HEK293 (cell line): ENCODE measurements at regions not wholly inside any gene's neighbourhood (a gene's known extent, or its start where the extent isn't known, plus 50 kb on each side); places are given as distances from the start of the nearest gene placed in this dataset.

Source experiments
- CTCF ChIA-PET: fragments of 350-600 bp; formaldehyde crosslinking; extraction: SDS; loops from one replicate; lab custom pipeline; 2021; ENCODE audit warnings: antibody characterized with exemption; lab: Yijun Ruan, JAX
- POLR2A ChIA-PET: fragments of 300-600 bp; formaldehyde crosslinking; extraction: SDS; loops from one replicate; lab custom pipeline; 2020; ENCODE audit warnings: antibody characterized with exemption, inconsistent platforms; lab: Yijun Ruan, JAX
- H3K27ac ChIP-seq: fragments of 200-500 bp; sonication (Bioruptor generic); 2 replicates; pipeline ENCODE4 v1.5.1; 2014; ENCODE audit warnings: low read depth, low read length, control low read depth, inconsistent platforms; ENCODE audit errors: extremely low read depth
- H3K36me3 ChIP-seq, 2 experiments: fragments of 200-500 bp in 1 of 2; sonication (Bioruptor generic) in 1 of 2; 1 replicate in 1 of 2; 2 replicates in 1 of 2; pipeline ENCODE4 v1.5.1; 2014 to 2017; ENCODE audit warnings: inconsistent platforms in 2 of 2, low read length in 2 of 2; ENCODE audit not compliant: control insufficient read depth in 2 of 2, insufficient read depth in 1 of 2
- H3K4me1 ChIP-seq: fragments of 200-500 bp; sonication (Bioruptor generic); 2 replicates; pipeline ENCODE4 v1.5.1; 2014; ENCODE audit warnings: mild to moderate bottlenecking, low read length, inconsistent platforms; ENCODE audit not compliant: control insufficient read depth, insufficient read depth
- H3K4me3 ChIP-seq: 2 replicates; pipeline ENCODE4 v1.5.1; 2011; ENCODE audit warnings: low read depth, mild to moderate bottlenecking, control low read depth, low read length, moderate library complexity
- H3K9me3 ChIP-seq: fragments of 200-500 bp; sonication (Bioruptor generic); 2 replicates; pipeline ENCODE4 v1.5.1; 2014; ENCODE audit warnings: low read depth, low read length, inconsistent platforms; ENCODE audit not compliant: control insufficient read depth, insufficient read depth
- FEZF1 ChIP-seq: fragments of 450-650 bp; formaldehyde crosslinking; IDR thresholded peaks from 2 replicates; pipeline ENCODE4 v1.5.1; 2016; ENCODE audit warnings: missing biosample characterization, missing genetic modification characterization
- OVOL3 ChIP-seq: fragments of 450-650 bp; formaldehyde crosslinking; IDR thresholded peaks from 2 replicates; pipeline ENCODE4 v1.5.1; 2016; ENCODE audit warnings: missing biosample characterization, missing genetic modification characterization
- PATZ1 ChIP-seq: fragments of 450-650 bp; formaldehyde crosslinking; IDR thresholded peaks from 2 replicates; pipeline ENCODE4 v1.5.1; 2016; ENCODE audit warnings: missing biosample characterization, missing genetic modification characterization
- PBX3 ChIP-seq: sonication (generic); formaldehyde crosslinking; IDR thresholded peaks from 2 replicates; pipeline ENCODE4 v1.8.1; 2022; ENCODE audit warnings: mild to moderate bottlenecking, moderate library complexity, missing genetic modification reagents
- SALL2 ChIP-seq: fragments of 450-650 bp; formaldehyde crosslinking; IDR thresholded peaks from 2 replicates; pipeline ENCODE4 v1.5.0; 2017; ENCODE audit warnings: missing biosample characterization, mild to moderate bottlenecking, missing genetic modification characterization, borderline replicate concordance
- SP2 ChIP-seq: fragments of 450-650 bp; formaldehyde crosslinking; IDR thresholded peaks from 2 replicates; pipeline ENCODE4 v1.5.1; 2016; ENCODE audit warnings: missing biosample characterization, missing genetic modification characterization
- SP7 ChIP-seq: fragments of 450-650 bp; formaldehyde crosslinking; IDR thresholded peaks from 2 replicates; pipeline ENCODE4 v1.5.1; 2016; ENCODE audit warnings: missing biosample characterization, missing genetic modification characterization
- ZBTB6 ChIP-seq: fragments of 450-650 bp; formaldehyde crosslinking; IDR thresholded peaks from 2 replicates; pipeline ENCODE4 v1.5.1; 2017; ENCODE audit warnings: missing biosample characterization, missing genetic modification characterization
- ZFP3 ChIP-seq: fragments of 450-650 bp; formaldehyde crosslinking; IDR thresholded peaks from 2 replicates; pipeline ENCODE4 v1.5.1; 2016; ENCODE audit warnings: low read depth, missing biosample characterization, missing genetic modification characterization
- ZNF214 ChIP-seq: fragments of 450-650 bp; formaldehyde crosslinking; IDR thresholded peaks from 2 replicates; pipeline ENCODE4 v1.5.1; 2017; ENCODE audit warnings: missing biosample characterization, mild to moderate bottlenecking, missing genetic modification characterization, borderline replicate concordance
- ZNF341 ChIP-seq: fragments of 450-650 bp; formaldehyde crosslinking; IDR thresholded peaks from 2 replicates; pipeline ENCODE4; 2016; ENCODE audit warnings: low read depth, missing biosample characterization, missing genetic modification characterization
- ZNF398 ChIP-seq: fragments of 450-650 bp; formaldehyde crosslinking; IDR thresholded peaks from 2 replicates; pipeline ENCODE4 v1.5.1; 2017; ENCODE audit warnings: missing biosample characterization, missing genetic modification characterization
- ZNF416 ChIP-seq: fragments of 450-650 bp; formaldehyde crosslinking; IDR thresholded peaks from 2 replicates; pipeline ENCODE4 v1.5.1; 2016; ENCODE audit warnings: missing biosample characterization, missing genetic modification characterization
- ZNF426 ChIP-seq: fragments of 450-650 bp; formaldehyde crosslinking; IDR thresholded peaks from 2 replicates; pipeline ENCODE4 v1.5.1; 2017; ENCODE audit warnings: missing biosample characterization, missing genetic modification characterization, mild to moderate bottlenecking, inconsistent platforms, moderate library complexity
- ZNF48 ChIP-seq: fragments of 450-650 bp; formaldehyde crosslinking; IDR thresholded peaks from 2 replicates; pipeline ENCODE4 v1.5.1; 2016; ENCODE audit warnings: missing biosample characterization, missing genetic modification characterization
- ZNF558 ChIP-seq: fragments of 450-650 bp; formaldehyde crosslinking; IDR thresholded peaks from 2 replicates; pipeline ENCODE4 v1.5.1; 2016; ENCODE audit warnings: missing biosample characterization, missing genetic modification characterization
- ZNF610 ChIP-seq: fragments of 450-650 bp; formaldehyde crosslinking; IDR thresholded peaks from 2 replicates; pipeline ENCODE4 v1.5.1; 2016; ENCODE audit warnings: missing biosample characterization, missing genetic modification characterization, borderline replicate concordance
- ZNF629 ChIP-seq: fragments of 450-650 bp; formaldehyde crosslinking; IDR thresholded peaks from 2 replicates; pipeline ENCODE4 v1.5.1; 2017; ENCODE audit warnings: missing biosample characterization, missing genetic modification characterization
- ZNF660 ChIP-seq: fragments of 450-650 bp; IDR thresholded peaks from 2 replicates; pipeline ENCODE4 v1.5.1; 2018; ENCODE audit warnings: missing biosample characterization, mild to moderate bottlenecking, missing genetic modification characterization
- ZNF692 ChIP-seq: fragments of 450-650 bp; formaldehyde crosslinking; IDR thresholded peaks from 2 replicates; pipeline ENCODE4 v1.5.1; 2016; ENCODE audit warnings: missing biosample characterization, missing genetic modification characterization
- ZNF701 ChIP-seq: fragments of 450-650 bp; formaldehyde crosslinking; IDR thresholded peaks from 2 replicates; pipeline ENCODE4 v1.5.1; 2016; ENCODE audit warnings: missing biosample characterization, missing genetic modification characterization
- ZNF704 ChIP-seq: fragments of 450-650 bp; formaldehyde crosslinking; IDR thresholded peaks from 2 replicates; pipeline ENCODE4 v1.5.1; 2016; ENCODE audit warnings: missing biosample characterization, missing genetic modification characterization
- ZNF747 ChIP-seq: fragments of 450-650 bp; formaldehyde crosslinking; IDR thresholded peaks from 2 replicates; pipeline ENCODE4 v1.5.1; 2016; ENCODE audit warnings: missing biosample characterization, missing genetic modification characterization
- ZNF777 ChIP-seq: fragments of 450-650 bp; formaldehyde crosslinking; IDR thresholded peaks from 2 replicates; pipeline ENCODE4 v1.5.1; 2017; ENCODE audit warnings: missing biosample characterization, missing genetic modification characterization, borderline replicate concordance

- TF ChIP-seq ZNF558 (tag by site-specific recombination) (no peak), SP7 (tag by site-specific recombination) (no peak), ZNF692 (tag by site-specific recombination) (no peak), OVOL3 (tag by site-specific recombination) (no peak), ZNF610 (no peak), FEZF1 (tag by site-specific recombination) (no peak)
These were observed 347.1 kb downstream of the IDS start (continued) for GRCh38 chrX:149157976-149158375.

GRCh38 chrX:149152941-149153340, 352.2 kb downstream of the IDS start:
- ChIA-PET POLR2A (no interaction called here), CTCF (no interaction called here)
- no peaks in the 10 kb centered on the region for H3K36me3 ChIP-seq

More at GRCh38 chrX:149152941-149153340, 352.2 kb downstream of the IDS start:
- TF ChIP-seq ZNF341 (tag by site-specific recombination), result no peak
- no peak for TF ChIP-seq ZNF747 (tag by site-specific recombination)
- TF ChIP-seq ZNF704 (tag by site-specific recombination), result no peak
- no peak for TF ChIP-seq ZNF398
- TF ChIP-seq ZBTB6, result no peak
- TF ChIP-seq ZNF48 (tag by site-specific recombination), result no peak
- no peak for TF ChIP-seq ZFP3 (tag by site-specific recombination)
- TF ChIP-seq PATZ1 (tag by site-specific recombination), result no peak
- TF ChIP-seq SALL2 (tag by site-specific recombination), result no peak
- TF ChIP-seq ZNF416, result no peak
- no peak for TF ChIP-seq ZNF777
- TF ChIP-seq ZNF214 (tag by site-specific recombination), result no peak
- TF ChIP-seq ZNF558 (tag by site-specific recombination), result no peak
- TF ChIP-seq ZNF701 (tag by site-specific recombination), result no peak
- TF ChIP-seq ZNF426, result no peak
- TF ChIP-seq ZNF660, result no peak
- no peak for TF ChIP-seq PBX3
- TF ChIP-seq SP2 (tag by site-specific recombination), result no peak
- TF ChIP-seq ZNF629 (tag by site-specific recombination), result no peak
- Histone ChIP-seq H3K4me1 (no peaks in the 10 kb centered on the region), H3K27ac (no peak overlapping the region), H3K4me3 (no peak overlapping the region), H3K9me3 (no peaks in the 10 kb centered on the region; the same call in 1 of the 2 replicates)
